Fibroblast of lung (primary cell): ENCODE measurements at regions not wholly inside any gene's neighbourhood (a gene's known extent, or its start where the extent isn't known, plus 50 kb on each side); places are given as distances from the start of the nearest gene placed in this dataset.

Experiments used
- DNase-seq, 2 donors: peaks; one replicate each; pipeline versions ENCODE4 v3.0.0 to v3.0.0-alpha.2; 2010; ENCODE audit warnings: low read depth in 2 of 2
- H2AFZ ChIP-seq: 2 replicates; pipeline ENCODE4 v1.5.1; 2012; ENCODE audit warnings: low read length, control low read depth, inconsistent platforms
- H3K27ac ChIP-seq: 2 replicates; pipeline ENCODE4 v1.5.1; 2011; ENCODE audit warnings: low read length, control low read depth; ENCODE audit not compliant: insufficient read depth
- H3K27me3 ChIP-seq: 2 replicates; pipeline ENCODE4 v1.5.1; 2011; ENCODE audit warnings: mild to moderate bottlenecking, low read length; ENCODE audit not compliant: control insufficient read depth, insufficient read depth
- H3K36me3 ChIP-seq: 2 replicates; pipeline ENCODE4 v1.5.1; 2011; ENCODE audit warnings: low read length; ENCODE audit not compliant: control insufficient read depth, insufficient read depth
- H3K4me1 ChIP-seq: 2 replicates; pipeline ENCODE4 v1.5.1; 2011; ENCODE audit warnings: low read length; ENCODE audit not compliant: control insufficient read depth, insufficient read depth; ENCODE audit errors: extremely low read depth
- H3K4me2 ChIP-seq: 2 replicates; pipeline ENCODE4 v1.5.1; 2011; ENCODE audit warnings: low read length, control low read depth; ENCODE audit not compliant: insufficient read depth; ENCODE audit errors: extremely low read depth
- H3K4me3 ChIP-seq, 4 experiments: fragments of 200-600 bp in 1 of 4; sonication (generic) in 1 of 4; replicated peaks in 1 of 4; 2 replicates each; pipeline ENCODE4 v1.5.1; 2011 to 2016; ENCODE audit warnings: low read length in 4 of 4, low read depth in 3 of 4, mild to moderate bottlenecking in 3 of 4, control low read depth in 2 of 4, inconsistent platforms in 1 of 4, mixed read lengths in 1 of 4; ENCODE audit not compliant: insufficient read depth in 1 of 4; ENCODE audit errors: control extremely low read depth in 1 of 4
- H3K79me2 ChIP-seq: 2 replicates; pipeline ENCODE4 v1.5.1; 2012; ENCODE audit warnings: mild to moderate bottlenecking, low read length, inconsistent platforms; ENCODE audit not compliant: control insufficient read depth, insufficient read depth
- H3K9ac ChIP-seq: 2 replicates; pipeline ENCODE4 v1.5.1; 2011; ENCODE audit warnings: mild to moderate bottlenecking, low read length, control low read depth; ENCODE audit not compliant: insufficient read depth
- H3K9me3 ChIP-seq: 2 replicates; pipeline ENCODE4 v1.5.1; 2012; ENCODE audit warnings: low read depth, low read length; ENCODE audit not compliant: control insufficient read depth, insufficient read depth
- H4K20me1 ChIP-seq: 2 replicates; pipeline ENCODE4 v1.5.1; 2011; ENCODE audit warnings: low read length; ENCODE audit not compliant: control insufficient read depth, insufficient read depth; ENCODE audit errors: extremely low read depth
- EZH2 ChIP-seq: IDR thresholded peaks from 2 replicates; pipeline ENCODE4 v1.5.1; 2012; ENCODE audit warnings: low read length, control low read depth, mild to moderate bottlenecking; ENCODE audit errors: missing control alignments
- TF ChIP-seq, protein P1 (sequence below), 2 donors: IDR thresholded peaks in 1 of 2; conservative IDR thresholded peaks in 1 of 2; 1 replicate in 1 of 2; 2 replicates in 1 of 2; pipeline ENCODE4 v1.5.1; 2011 to 2012; ENCODE audit warnings: low read length in 2 of 2, control low read depth in 1 of 2, inconsistent platforms in 1 of 2, low read depth in 1 of 2, mild to moderate bottlenecking in 1 of 2

DNA sequence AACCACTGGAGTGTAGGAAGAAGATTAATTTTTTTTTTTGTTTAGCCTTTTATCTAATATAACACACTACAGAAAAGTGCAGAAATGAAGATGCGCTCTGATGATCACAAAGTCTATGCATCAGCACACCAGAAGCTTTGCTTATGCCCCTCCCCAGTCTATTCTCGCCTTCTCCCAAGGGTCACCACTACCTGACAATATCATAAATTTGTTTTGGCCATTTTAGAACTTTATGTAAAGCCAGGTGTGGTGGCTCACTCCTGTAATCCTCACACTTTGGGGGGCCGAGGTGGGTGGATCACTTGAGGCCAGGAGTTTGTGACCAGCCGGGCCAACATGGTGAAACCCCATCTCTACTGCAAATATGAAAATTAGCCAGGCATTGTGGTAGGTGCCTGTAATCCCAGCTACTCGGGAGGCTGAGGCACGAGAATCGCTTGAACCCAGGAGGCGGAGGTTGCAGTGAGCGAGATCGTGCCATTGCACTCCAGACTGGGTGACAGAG, 231.3 kb downstream of the FOXD2 start:
- no peaks in the 10 kb centered on the region for H3K27me3 ChIP-seq
- no peaks in the 10 kb centered on the region for H4K20me1 ChIP-seq
- H3K79me2 ChIP-seq, result no peaks in the 10 kb centered on the region
- H3K4me3 ChIP-seq, result no peak overlapping the region
- no peak overlapping the region for H3K4me2 ChIP-seq
- H3K36me3 ChIP-seq, result no peaks in the 10 kb centered on the region
- H3K9me3 ChIP-seq, result no peaks in the 10 kb centered on the region
- no peak overlapping the region for H3K27ac ChIP-seq
- DNase-seq, result no peak
- H3K4me1 ChIP-seq, result no peaks in the 10 kb centered on the region
- TF ChIP-seq, protein P1, sequence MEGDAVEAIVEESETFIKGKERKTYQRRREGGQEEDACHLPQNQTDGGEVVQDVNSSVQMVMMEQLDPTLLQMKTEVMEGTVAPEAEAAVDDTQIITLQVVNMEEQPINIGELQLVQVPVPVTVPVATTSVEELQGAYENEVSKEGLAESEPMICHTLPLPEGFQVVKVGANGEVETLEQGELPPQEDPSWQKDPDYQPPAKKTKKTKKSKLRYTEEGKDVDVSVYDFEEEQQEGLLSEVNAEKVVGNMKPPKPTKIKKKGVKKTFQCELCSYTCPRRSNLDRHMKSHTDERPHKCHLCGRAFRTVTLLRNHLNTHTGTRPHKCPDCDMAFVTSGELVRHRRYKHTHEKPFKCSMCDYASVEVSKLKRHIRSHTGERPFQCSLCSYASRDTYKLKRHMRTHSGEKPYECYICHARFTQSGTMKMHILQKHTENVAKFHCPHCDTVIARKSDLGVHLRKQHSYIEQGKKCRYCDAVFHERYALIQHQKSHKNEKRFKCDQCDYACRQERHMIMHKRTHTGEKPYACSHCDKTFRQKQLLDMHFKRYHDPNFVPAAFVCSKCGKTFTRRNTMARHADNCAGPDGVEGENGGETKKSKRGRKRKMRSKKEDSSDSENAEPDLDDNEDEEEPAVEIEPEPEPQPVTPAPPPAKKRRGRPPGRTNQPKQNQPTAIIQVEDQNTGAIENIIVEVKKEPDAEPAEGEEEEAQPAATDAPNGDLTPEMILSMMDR (conservative IDR thresholded peaks at IDR 0.05 in 1 of 2, IDR thresholded peaks at IDR 0.05 in 1 of 2; ENCODE audit: low read depth in 1 of 2, low read length in 2 of 2), result no peak
- no peak for TF ChIP-seq EZH2
- no peak overlapping the region for H3K9ac ChIP-seq
- no peak overlapping the region for H2AFZ ChIP-seq

DNA sequence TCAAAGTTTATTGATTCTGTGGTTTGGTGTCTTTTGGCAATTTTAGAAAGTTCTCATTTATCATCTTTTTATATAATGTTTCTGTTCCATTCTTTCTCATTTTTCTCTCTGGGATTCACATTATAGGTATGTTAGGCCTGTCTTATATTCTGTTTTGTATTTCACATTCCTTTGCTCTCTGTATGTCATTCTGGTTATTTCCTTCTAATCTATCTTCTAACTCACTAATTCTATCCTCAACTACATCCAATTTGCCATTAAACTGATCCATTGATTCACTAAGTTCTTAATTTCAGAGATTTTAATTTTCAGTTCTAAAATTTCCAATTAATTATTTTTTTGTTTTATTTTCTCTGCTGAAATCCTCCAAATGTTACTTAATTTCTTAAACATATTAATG, 234.8 kb downstream of the FOXD2 start:
- TF ChIP-seq, protein P1 (conservative IDR thresholded peaks at IDR 0.05 in 1 of 2, IDR thresholded peaks at IDR 0.05 in 1 of 2; ENCODE audit: low read depth in 1 of 2, low read length in 2 of 2), result no peak
- TF ChIP-seq EZH2, result no peak
- Histone ChIP-seq H3K4me2 (no peak overlapping the region), H4K20me1 (no peaks in the 10 kb centered on the region), H3K79me2 (no peaks in the 10 kb centered on the region), H3K27me3 (no peaks in the 10 kb centered on the region), H2AFZ (no peak overlapping the region), H3K4me1 (no peaks in the 10 kb centered on the region), H3K4me3 (no peak overlapping the region), H3K36me3 (no peaks in the 10 kb centered on the region), H3K27ac (no peak overlapping the region), H3K9ac (no peak overlapping the region), H3K9me3 (no peaks in the 10 kb centered on the region)
- DNase-seq, result no peak

DNA sequence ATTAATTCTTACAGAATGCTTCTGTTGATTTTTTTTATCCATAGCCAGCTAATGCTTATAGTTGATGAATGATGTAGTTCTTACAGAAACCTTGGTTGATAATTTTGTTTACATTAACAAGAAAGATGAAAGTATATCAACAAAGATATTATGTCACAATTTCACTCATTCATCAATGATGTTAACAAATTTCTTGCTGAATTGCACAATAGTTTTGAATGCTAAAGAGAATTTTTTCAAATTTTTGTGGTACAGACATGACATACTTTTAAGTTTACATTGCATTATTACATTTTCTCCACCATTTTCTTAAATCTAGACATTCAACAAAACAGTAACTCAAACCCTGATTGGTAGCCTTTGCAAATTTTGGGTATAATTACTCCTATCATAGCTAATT, 236.3 kb downstream of the FOXD2 start:
- Histone ChIP-seq H3K27me3 (no peaks in the 10 kb centered on the region), H2AFZ (no peak overlapping the region), H3K4me1 (no peaks in the 10 kb centered on the region), H3K4me3 (no peak overlapping the region), H3K27ac (no peak overlapping the region), H4K20me1 (no peaks in the 10 kb centered on the region), H3K9me3 (no peaks in the 10 kb centered on the region), H3K9ac (no peak overlapping the region), H3K4me2 (no peak overlapping the region), H3K36me3 (no peaks in the 10 kb centered on the region), H3K79me2 (no peaks in the 10 kb centered on the region)
- TF ChIP-seq EZH2, result no peak
- TF ChIP-seq, protein P1 (conservative IDR thresholded peaks at IDR 0.05 in 1 of 2, IDR thresholded peaks at IDR 0.05 in 1 of 2; ENCODE audit: low read depth in 1 of 2, low read length in 2 of 2), result no peak
- DNase-seq, result no peak
